GM10248 (cell line): ENCODE measurements at regions not wholly inside any gene's neighbourhood (a gene's known extent, or its start where the extent isn't known, plus 50 kb on each side); places are given as distances from the start of the nearest gene placed in this dataset.

ENCODE experiments used
- CTCF ChIA-PET: fragments of 300-600 bp; sonication (Branson Sonifier 250); formaldehyde crosslinking; extraction: SDS; loops from one replicate; lab custom pipeline; 2021; ENCODE audit warnings: antibody characterized with exemption; lab: Yijun Ruan, JAX
- POLR2A ChIA-PET: fragments of 350-650 bp; sonication (Branson Sonifier 250); formaldehyde crosslinking; extraction: SDS; loops from one replicate; lab custom pipeline; 2020; ENCODE audit warnings: antibody characterized with exemption; lab: Yijun Ruan, JAX
- DNase-seq: peaks from one replicate; pipeline ENCODE4 v3.0.0; 2012; ENCODE audit errors: extremely low spot score
- TF ChIP-seq, protein P1 (sequence below): IDR thresholded peaks from 2 replicates; pipeline ENCODE4 v1.5.1; 2012; ENCODE audit warnings: mild to moderate bottlenecking, low read depth; ENCODE audit errors: extremely low read depth, missing control alignments, control extremely low read depth

DNA sequence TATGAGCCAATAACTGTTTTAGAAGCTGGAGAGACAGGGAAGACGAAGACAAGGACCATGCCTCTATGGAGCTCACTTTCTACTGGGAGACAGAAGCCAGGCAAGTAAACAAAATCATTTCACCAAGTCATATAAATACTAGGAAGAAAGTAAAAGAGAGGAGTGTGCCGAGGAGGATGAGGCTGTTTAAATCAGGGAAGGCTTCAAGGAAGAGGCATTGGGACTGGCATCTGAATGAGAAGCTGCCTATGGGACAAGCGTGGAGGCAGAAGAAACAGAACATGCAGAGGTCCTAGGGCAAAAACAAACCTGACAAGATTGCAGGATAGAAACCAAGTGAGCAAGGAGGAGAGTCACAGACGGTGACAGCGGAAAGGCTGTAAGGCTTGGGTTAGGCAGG is 68.1 kb upstream of the CPLX2 start:
- POLR2A ChIA-PET, result no interaction called here
- TF ChIP-seq, protein P1, sequence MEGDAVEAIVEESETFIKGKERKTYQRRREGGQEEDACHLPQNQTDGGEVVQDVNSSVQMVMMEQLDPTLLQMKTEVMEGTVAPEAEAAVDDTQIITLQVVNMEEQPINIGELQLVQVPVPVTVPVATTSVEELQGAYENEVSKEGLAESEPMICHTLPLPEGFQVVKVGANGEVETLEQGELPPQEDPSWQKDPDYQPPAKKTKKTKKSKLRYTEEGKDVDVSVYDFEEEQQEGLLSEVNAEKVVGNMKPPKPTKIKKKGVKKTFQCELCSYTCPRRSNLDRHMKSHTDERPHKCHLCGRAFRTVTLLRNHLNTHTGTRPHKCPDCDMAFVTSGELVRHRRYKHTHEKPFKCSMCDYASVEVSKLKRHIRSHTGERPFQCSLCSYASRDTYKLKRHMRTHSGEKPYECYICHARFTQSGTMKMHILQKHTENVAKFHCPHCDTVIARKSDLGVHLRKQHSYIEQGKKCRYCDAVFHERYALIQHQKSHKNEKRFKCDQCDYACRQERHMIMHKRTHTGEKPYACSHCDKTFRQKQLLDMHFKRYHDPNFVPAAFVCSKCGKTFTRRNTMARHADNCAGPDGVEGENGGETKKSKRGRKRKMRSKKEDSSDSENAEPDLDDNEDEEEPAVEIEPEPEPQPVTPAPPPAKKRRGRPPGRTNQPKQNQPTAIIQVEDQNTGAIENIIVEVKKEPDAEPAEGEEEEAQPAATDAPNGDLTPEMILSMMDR, result no peak
- CTCF ChIA-PET, result no interaction called here
- DNase-seq, result no peak

DNA sequence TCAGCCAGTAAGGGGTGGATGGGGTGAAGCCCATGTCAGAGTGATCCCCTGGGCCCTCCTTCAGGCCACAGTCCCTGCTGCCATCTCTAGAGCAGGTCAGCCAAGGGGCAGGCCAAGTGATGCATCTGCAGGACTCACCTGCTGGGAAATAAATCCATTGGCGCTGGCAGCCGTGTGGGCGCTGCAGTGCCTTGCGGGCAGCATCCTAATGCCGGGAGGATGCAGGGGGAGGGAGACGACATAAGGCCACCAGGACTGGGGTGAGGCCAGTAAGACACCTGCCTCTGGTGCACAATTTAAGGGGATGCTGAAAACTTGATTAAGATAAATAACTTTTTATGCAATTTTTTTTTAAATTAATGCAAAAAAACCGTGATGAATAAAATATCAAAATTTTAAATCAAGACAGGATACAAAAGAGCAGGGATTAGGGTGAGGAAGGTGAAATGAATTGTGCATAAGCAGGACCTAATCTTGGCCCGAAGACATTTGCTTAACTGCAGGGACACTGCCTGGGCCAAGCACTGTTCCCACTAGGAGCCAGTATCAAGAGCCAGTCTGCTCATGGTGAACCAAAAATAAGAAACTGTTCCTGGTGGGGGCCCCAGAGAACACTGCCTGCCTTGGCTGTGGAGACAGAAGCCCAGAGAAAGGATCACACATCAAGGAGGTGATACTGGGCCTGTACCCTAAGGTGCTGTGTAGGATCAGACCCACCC is 67.5 kb upstream of the CPLX2 start:
- ChIA-PET POLR2A (no interaction called here), CTCF (no interaction called here)
- TF ChIP-seq, protein P1, result no peak
- no peak for DNase-seq

DNA sequence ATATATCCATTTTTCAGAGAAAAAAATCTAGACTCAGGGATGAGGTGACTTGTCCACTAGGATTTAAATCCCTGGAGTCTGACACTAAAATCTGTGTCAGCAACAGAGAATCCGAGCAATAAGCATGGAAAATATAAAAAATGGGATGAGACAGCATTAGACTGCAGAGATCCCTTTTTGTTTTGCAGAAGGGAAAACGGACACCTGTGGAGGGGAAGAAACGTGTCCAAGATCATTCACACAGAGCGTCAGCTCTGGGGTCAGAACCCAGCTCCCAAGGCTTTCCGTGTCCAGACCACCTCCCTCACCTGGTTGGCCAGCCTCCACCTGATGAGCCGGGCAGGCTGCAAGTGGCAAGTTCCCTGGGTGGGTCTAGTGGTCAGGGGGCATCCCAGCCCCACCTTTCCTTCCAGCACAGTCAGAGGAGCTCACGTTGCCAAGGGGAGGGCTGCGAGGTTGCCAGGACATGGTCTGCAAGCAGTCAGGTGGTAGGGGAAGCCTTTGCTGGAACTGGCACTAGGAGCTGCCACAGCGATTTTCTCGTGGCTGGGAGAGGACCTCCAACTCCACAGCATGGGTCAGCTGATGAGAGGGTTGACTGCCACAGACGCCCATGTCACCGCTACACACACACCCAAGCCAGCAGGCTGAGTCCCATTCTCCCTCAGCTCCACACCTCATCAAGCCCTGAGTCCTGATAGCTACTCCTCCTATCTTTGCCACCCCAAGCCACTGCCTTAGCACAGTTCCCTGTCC is 65.9 kb upstream of the CPLX2 start:
- POLR2A ChIA-PET, result no interaction called here
- CTCF ChIA-PET, result interaction anchor here (1.0 kb wide), 1 partner anchor 75 kb away, joined by 3 read pairs; no protein-coding TSS in a partner anchor
- DNase-seq, result no peak
- TF ChIP-seq, protein P1, result no peak

DNA sequence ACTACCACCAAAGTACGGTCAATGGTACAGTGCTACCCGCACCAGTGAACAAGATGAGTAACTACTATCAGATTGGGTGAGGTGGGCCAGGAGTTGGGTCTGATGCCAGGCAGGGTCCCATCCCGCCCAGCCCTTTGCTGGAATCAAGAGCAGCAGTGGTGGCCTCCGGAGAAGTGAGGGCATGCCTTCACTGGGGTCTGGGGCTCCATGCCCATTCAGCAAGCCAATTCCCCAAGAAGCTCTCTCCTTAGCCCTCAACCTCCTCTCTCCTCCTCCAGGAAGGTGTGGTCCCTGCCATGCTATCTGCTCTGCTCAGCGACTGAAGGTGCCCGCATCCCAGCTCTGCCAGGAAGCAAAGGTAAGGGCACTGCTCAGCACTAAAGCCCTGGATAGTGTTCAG is 62.7 kb upstream of the CPLX2 start:
- TF ChIP-seq, protein P1, result no peak
- no peak for DNase-seq
- CTCF ChIA-PET, result interaction anchor here (1.0 kb wide), 1 partner anchor 26 kb away, joined by 3 read pairs; no protein-coding TSS in a partner anchor
- POLR2A ChIA-PET, result no interaction called here

DNA sequence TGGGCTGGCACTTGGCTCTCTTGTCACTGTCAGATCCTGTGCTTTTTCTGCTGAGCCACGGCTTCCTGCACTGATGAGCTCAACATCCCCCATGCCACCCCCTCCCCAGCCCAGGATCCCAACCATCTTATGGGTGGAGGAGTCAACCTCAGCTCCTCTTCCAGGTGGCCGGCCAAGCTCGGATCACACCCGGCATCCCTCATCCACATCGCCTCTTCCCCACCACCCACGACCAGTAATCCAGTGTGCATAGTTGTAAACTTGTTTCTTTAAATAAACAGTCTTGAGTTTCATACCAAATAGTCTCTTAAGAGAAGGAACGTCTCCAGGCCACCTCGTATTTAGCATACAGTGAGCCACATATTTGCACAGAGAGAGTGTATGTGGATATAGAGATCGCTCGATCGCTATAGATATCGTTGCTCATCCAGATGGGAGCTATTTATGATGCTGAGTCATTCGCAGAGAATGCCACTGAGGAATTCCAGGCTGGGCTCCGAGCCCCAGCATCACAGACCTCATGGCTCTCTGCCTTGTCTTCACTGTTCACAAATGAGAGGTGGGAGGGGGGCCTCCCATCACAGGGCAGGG is 61.8 kb upstream of the CPLX2 start:
- ChIA-PET POLR2A (no interaction called here), CTCF (interaction anchor here (1.1 kb wide), 1 partner anchor 8 kb away, joined by 3 read pairs; no protein-coding TSS in a partner anchor)
- DNase-seq, result no peak

DNA sequence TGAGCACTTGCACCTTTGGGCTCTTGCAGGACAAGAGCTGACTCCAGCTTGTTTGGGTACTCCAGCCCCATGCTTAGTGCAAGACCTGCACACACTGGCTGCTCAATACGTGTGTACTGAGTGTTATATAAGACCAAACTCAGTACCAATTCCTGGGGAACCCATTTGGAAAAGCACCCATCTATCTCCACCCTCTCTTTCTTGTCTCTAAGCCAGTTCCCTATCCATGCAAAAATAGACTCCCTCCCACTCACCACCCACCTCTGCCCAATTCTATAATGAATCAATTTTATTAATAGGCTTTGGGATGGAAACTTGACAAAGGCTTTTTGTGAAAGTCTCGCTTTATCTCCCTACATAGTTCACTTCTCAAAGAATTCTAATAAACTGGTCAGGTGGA is 60.9 kb upstream of the CPLX2 start:
- DNase-seq, result no peak
- ChIA-PET CTCF (interaction anchor here (1.1 kb wide), 1 partner anchor 9 kb away, joined by 3 read pairs; no protein-coding TSS in a partner anchor), POLR2A (no interaction called here)
- TF ChIP-seq, protein P1, result no peak

More for the DNA sequence above, 61.8 kb upstream of the CPLX2 start:
- TF ChIP-seq, protein P1, result no peak
